PFSK-1 (cell line): ENCODE measurements at regions not wholly inside any gene's neighbourhood (a gene's known extent, or its start where the extent isn't known, plus 50 kb on each side); places are given as distances from the start of the nearest gene placed in this dataset.

Experiments used
- FOXP2 ChIP-seq: optimal IDR thresholded peaks from 2 replicates; pipeline ENCODE3; 2011; ENCODE audit warnings: borderline replicate concordance, control low read depth, inconsistent platforms; ENCODE audit not compliant: insufficient read depth; ENCODE audit errors: extremely low read length, extremely low read depth
- POLR2AphosphoS5 ChIP-seq: IDR thresholded peaks from 2 replicates; pipeline ENCODE4 v1.6.1; 2012; ENCODE audit warnings: low read depth, mild to moderate bottlenecking, control low read depth, low read length, moderate library complexity
- REST ChIP-seq, 2 experiments: IDR thresholded peaks; 2 replicates each; pipeline versions ENCODE4 v1.6.1 to v1.8.0; 2011 to 2012; ENCODE audit warnings: low read depth in 2 of 2, low read length in 2 of 2, control low read depth in 1 of 2, inconsistent platforms in 1 of 2, mild to moderate bottlenecking in 1 of 2, moderate library complexity in 1 of 2; ENCODE audit not compliant: insufficient read depth in 1 of 2
- SIN3A ChIP-seq: IDR thresholded peaks from 2 replicates; pipeline ENCODE4 v1.6.1; 2012; ENCODE audit warnings: mild to moderate bottlenecking, low read length, moderate library complexity, borderline replicate concordance; ENCODE audit not compliant: insufficient read depth
- TAF1 ChIP-seq: IDR thresholded peaks from 2 replicates; pipeline ENCODE4 v1.6.1; 2012; ENCODE audit warnings: low read length, control low read depth, borderline replicate concordance; ENCODE audit not compliant: insufficient read depth

GRCh38 chr4:28267166-28267565 is 1406.5 kb downstream of the STIM2 start:
- TF ChIP-seq SIN3A (no peak), TAF1 (no peak), REST (IDR thresholded peaks at IDR 0.05; ENCODE audit: insufficient read depth in 1 of 2, low read depth in 2 of 2, low read length in 2 of 2) (no peak), POLR2AphosphoS5 (no peak), FOXP2 (no peak)

- TF ChIP-seq TAF1, result no peak
- no peak for TF ChIP-seq REST (IDR thresholded peaks at IDR 0.05; ENCODE audit: insufficient read depth in 1 of 2, low read depth in 2 of 2, low read length in 2 of 2)
- TF ChIP-seq FOXP2, result no peak
- TF ChIP-seq SIN3A, result no peak
- TF ChIP-seq POLR2AphosphoS5, result no peak
Observed at GRCh38 chr4:28269426-28269825, 1408.8 kb downstream of the STIM2 start.

- TF ChIP-seq TAF1, result no peak
- no peak for TF ChIP-seq REST (IDR thresholded peaks at IDR 0.05; ENCODE audit: insufficient read depth in 1 of 2, low read depth in 2 of 2, low read length in 2 of 2)
- TF ChIP-seq FOXP2, result no peak
- TF ChIP-seq POLR2AphosphoS5, result no peak
- no peak for TF ChIP-seq SIN3A
Observed at GRCh38 chr4:28277931-28278330, 1417.3 kb downstream of the STIM2 start.

GRCh38 chr4:28278676-28279075 is 1418.0 kb downstream of the STIM2 start:
- no peak for TF ChIP-seq FOXP2
- TF ChIP-seq REST (IDR thresholded peaks at IDR 0.05; ENCODE audit: insufficient read depth in 1 of 2, low read depth in 2 of 2, low read length in 2 of 2), result no peak
- TF ChIP-seq TAF1, result no peak
- no peak for TF ChIP-seq POLR2AphosphoS5
- no peak for TF ChIP-seq SIN3A

DNA sequence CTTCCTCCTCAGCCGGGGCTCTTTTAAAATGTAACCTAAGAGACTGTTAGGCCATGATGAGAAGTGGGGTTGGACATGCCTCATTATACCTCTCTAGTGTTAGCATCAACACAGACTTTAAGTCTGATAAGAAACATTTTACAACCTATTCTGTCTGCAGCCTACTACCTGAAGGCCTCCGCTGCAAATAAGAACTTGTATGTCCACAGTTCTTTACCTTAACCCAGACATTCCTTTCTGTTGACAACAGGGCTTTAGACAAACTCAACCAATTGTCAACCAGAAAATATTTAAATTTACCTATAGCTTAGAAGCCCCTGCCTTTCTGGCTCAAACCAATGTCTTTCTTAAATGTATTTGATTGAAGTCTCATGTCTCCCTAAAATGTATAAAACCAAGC is 1418.6 kb downstream of the STIM2 start:
- TF ChIP-seq FOXP2 (no peak), REST (IDR thresholded peaks at IDR 0.05; ENCODE audit: insufficient read depth in 1 of 2, low read depth in 2 of 2, low read length in 2 of 2) (no peak), TAF1 (no peak), POLR2AphosphoS5 (no peak), SIN3A (no peak)
